ENCODE measurements at regions not wholly inside any gene's neighbourhood (a gene's known extent, or its start where the extent isn't known, plus 50 kb on each side); places are given as distances from the start of the nearest gene placed in this dataset.

- TF ChIP-seq, protein P1, sequence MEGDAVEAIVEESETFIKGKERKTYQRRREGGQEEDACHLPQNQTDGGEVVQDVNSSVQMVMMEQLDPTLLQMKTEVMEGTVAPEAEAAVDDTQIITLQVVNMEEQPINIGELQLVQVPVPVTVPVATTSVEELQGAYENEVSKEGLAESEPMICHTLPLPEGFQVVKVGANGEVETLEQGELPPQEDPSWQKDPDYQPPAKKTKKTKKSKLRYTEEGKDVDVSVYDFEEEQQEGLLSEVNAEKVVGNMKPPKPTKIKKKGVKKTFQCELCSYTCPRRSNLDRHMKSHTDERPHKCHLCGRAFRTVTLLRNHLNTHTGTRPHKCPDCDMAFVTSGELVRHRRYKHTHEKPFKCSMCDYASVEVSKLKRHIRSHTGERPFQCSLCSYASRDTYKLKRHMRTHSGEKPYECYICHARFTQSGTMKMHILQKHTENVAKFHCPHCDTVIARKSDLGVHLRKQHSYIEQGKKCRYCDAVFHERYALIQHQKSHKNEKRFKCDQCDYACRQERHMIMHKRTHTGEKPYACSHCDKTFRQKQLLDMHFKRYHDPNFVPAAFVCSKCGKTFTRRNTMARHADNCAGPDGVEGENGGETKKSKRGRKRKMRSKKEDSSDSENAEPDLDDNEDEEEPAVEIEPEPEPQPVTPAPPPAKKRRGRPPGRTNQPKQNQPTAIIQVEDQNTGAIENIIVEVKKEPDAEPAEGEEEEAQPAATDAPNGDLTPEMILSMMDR (IDR thresholded peaks at IDR 0.05): no peak
- no peak for TF ChIP-seq EZH2 (IDR thresholded peaks at IDR 0.05; ENCODE audit: borderline replicate concordance, insufficient read depth, low read depth, low read length, poor library complexity, severe bottlenecking)
- Histone ChIP-seq H3K79me2 (ENCODE audit: control insufficient read depth, insufficient read depth, low read length) (no peaks in the 10 kb centered on the region), H3K4me3 (ENCODE audit: control extremely low read depth in 1 of 5, extremely low read depth in 1 of 5, insufficient read depth in 1 of 5, low read depth in 2 of 5, low read length in 4 of 5) (no peak overlapping the region), H3K27me3 (replicated peaks in 1 of 4; ENCODE audit: control extremely low read depth in 1 of 4, control insufficient read depth in 3 of 4, insufficient read depth in 4 of 4, low read length in 3 of 4) (peaks cover 0 to 5% (median 0%) of the 10 kb centered on the region in 4 experiments), H4K20me1 (ENCODE audit: control insufficient read depth, insufficient read depth, low read length, poor library complexity, severe bottlenecking) (no peaks in the 10 kb centered on the region), H3K4me2 (replicated peaks; ENCODE audit: low read depth, low read length, poor library complexity, severe bottlenecking) (no peak overlapping the region), H3K27ac (ENCODE audit: low read length in 2 of 2) (no peak overlapping the region), H3K9ac (ENCODE audit: low read length) (no peak overlapping the region), H3K4me1 (ENCODE audit: control insufficient read depth in 2 of 2, insufficient read depth in 2 of 2, low read length in 2 of 2) (no peaks in the 10 kb centered on the region), H3K9me3 (ENCODE audit: control extremely low read depth in 1 of 3, control insufficient read depth in 2 of 3, insufficient read depth in 1 of 3, low read length in 2 of 3) (no peaks in the 10 kb centered on the region), H3K36me3 (replicated peaks in 1 of 2; ENCODE audit: control extremely low read depth in 1 of 2, control insufficient read depth in 1 of 2, extremely low read depth in 1 of 2, insufficient read depth in 2 of 2, low read length in 1 of 2) (no peaks in the 10 kb centered on the region), H2AFZ (ENCODE audit: insufficient read depth, low read depth, low read length, poor library complexity, severe bottlenecking) (no peak overlapping the region)
- H3K4me3 Mint-ChIP-seq: no peak overlapping the region
- no peaks in the 10 kb centered on the region for H3K9me3 Mint-ChIP-seq (ENCODE audit: insufficient read depth)
- no peak for DNase-seq
- ChIA-PET CTCF (no interaction called here), POLR2A (no interaction called here)
- no peak for ATAC-seq (ENCODE audit: low read depth)
- intact Hi-C loops (cut with micrococcal nuclease): no loop called here
- 58% methylated on average over 2 of the region's 4 CpGs for WGBS (ENCODE audit: insufficient coverage)
- peaks cover 13% of the 10 kb centered on the region for H3K27me3 Mint-ChIP-seq
- no peak overlapping the region for H3K27ac Mint-ChIP-seq
- H3K4me1 Mint-ChIP-seq: no peaks in the 10 kb centered on the region
Measured at GRCh38 chr2:157185476-157186227, 71.9 kb upstream of the GALNT5 start.

DNA sequence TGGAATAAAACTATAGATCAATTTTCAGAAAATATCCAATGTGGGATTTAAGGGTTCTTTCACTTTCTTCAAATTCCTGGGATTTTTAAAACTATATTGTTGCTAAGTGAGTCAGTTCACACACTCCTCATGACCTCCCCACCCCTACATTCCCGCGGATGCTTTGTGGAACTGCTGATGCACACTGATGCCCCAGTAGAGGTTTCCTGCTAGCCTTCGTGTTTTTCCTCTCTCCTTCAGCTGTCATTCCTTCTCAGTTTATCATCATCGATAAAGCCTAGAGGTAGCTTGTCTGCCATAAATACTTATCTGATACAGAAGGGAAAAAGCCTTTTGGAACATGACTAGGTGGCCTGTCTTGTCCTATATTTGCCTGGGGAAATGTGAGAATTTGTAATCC, 67.4 kb upstream of the GALNT5 start:
- no peaks in the 10 kb centered on the region for H3K9me3 ChIP-seq (ENCODE audit: control extremely low read depth in 1 of 3, control insufficient read depth in 2 of 3, insufficient read depth in 1 of 3, low read length in 2 of 3)
- no peak overlapping the region for H3K27ac ChIP-seq (ENCODE audit: low read length in 2 of 2)
- H3K4me2 ChIP-seq (replicated peaks; ENCODE audit: low read depth, low read length, poor library complexity, severe bottlenecking): no peak overlapping the region
- Mint-ChIP-seq H3K4me1 (no peaks in the 10 kb centered on the region), H3K4me3 (no peak overlapping the region), H3K27me3 (peaks cover 7% of the 10 kb centered on the region), H3K27ac (no peak overlapping the region), H3K9me3 (ENCODE audit: insufficient read depth) (no peaks in the 10 kb centered on the region)
- H3K9ac ChIP-seq (ENCODE audit: low read length): no peak overlapping the region
- intact Hi-C loops (cut with micrococcal nuclease): loop anchor here (10.0 kb wide), 1 partner anchor 605 kb away; no protein-coding TSS in a partner anchor
- DNase-seq (no peak), ATAC-seq (ENCODE audit: low read depth) (no peak)
- H3K27me3 ChIP-seq (replicated peaks in 1 of 4; ENCODE audit: control extremely low read depth in 1 of 4, control insufficient read depth in 3 of 4, insufficient read depth in 4 of 4, low read length in 3 of 4): peaks cover 0 to 5% (median 0%) of the 10 kb centered on the region in 4 experiments
- H2AFZ ChIP-seq (ENCODE audit: insufficient read depth, low read depth, low read length, poor library complexity, severe bottlenecking): no peak overlapping the region
- H3K79me2 ChIP-seq (ENCODE audit: control insufficient read depth, insufficient read depth, low read length): no peaks in the 10 kb centered on the region
- ChIA-PET POLR2A (no interaction called here), CTCF (no interaction called here)
- no peaks in the 10 kb centered on the region for H3K36me3 ChIP-seq (replicated peaks in 1 of 2; ENCODE audit: control extremely low read depth in 1 of 2, control insufficient read depth in 1 of 2, extremely low read depth in 1 of 2, insufficient read depth in 2 of 2, low read length in 1 of 2)
- H4K20me1 ChIP-seq (ENCODE audit: control insufficient read depth, insufficient read depth, low read length, poor library complexity, severe bottlenecking): no peaks in the 10 kb centered on the region
- TF ChIP-seq, protein P1 (IDR thresholded peaks at IDR 0.05): no peak
- no peak for TF ChIP-seq EZH2 (IDR thresholded peaks at IDR 0.05; ENCODE audit: borderline replicate concordance, insufficient read depth, low read depth, low read length, poor library complexity, severe bottlenecking)
- no peaks in the 10 kb centered on the region for H3K4me1 ChIP-seq (ENCODE audit: control insufficient read depth in 2 of 2, insufficient read depth in 2 of 2, low read length in 2 of 2)
- WGBS (ENCODE audit: insufficient coverage): 93% methylated on average over 3 of the region's 4 CpGs
- H3K4me3 ChIP-seq (ENCODE audit: control extremely low read depth in 1 of 5, extremely low read depth in 1 of 5, insufficient read depth in 1 of 5, low read depth in 2 of 5, low read length in 4 of 5): no peak overlapping the region

Data from B cell (primary cell).